ENCODE measurements at regions not wholly inside any gene's neighbourhood (a gene's known extent, or its start where the extent isn't known, plus 50 kb on each side); places are given as distances from the start of the nearest gene placed in this dataset.

DNA sequence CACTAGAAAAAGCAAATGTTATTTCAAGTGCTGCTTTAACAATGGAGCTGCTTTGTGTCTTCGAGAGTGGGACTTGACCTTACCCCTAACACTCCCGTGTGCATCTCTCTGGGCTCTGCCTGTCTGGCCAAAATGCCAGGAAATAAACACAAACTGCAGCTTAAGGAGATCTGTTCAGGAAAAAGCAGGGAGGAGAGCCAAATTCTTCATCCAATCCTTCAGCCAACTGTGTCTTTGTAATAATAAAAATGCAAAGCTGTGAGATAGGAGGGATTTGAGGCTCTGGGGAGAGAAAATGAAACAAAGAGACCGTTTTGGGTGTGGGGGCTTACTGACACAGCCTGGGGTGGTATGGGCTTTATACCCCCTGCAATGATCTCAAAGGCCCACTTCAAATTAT lies 85.8 kb upstream of the WSCD2 start:
- DNase-seq = no peak

- no peak for DNase-seq
Observed at GRCh38 chr12:108043750-108044533, 85.1 kb upstream of the WSCD2 start.

- no peak for DNase-seq
Observed at GRCh38 chr12:108046135-108046534, 83.0 kb upstream of the WSCD2 start.

- no peak for DNase-seq
Observed at GRCh38 chr12:108046650-108047049, 82.4 kb upstream of the WSCD2 start.

DNA sequence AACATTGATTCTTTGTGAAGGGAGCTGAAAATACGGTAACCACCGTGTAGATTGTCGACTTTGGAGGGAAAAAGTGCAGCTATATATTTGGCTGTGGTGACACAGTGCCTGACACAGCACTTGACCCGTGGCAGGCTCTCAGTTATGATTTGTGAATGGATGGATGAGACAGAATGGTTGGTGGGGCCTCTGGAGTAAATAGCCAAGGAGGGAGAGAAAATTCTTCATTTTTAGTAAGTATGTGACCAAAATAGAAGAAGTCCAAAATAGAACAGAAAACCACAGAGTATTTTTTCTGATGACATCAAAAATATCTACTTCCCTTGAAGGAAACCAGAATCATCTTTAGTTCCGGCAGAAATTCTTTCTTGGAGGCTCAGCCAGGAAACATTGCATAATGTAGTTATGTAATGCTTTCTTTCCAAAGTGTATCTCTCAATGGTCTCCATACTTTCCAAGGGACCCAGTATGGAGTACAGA lies 82.0 kb upstream of the WSCD2 start:
- no peak for DNase-seq

DNA sequence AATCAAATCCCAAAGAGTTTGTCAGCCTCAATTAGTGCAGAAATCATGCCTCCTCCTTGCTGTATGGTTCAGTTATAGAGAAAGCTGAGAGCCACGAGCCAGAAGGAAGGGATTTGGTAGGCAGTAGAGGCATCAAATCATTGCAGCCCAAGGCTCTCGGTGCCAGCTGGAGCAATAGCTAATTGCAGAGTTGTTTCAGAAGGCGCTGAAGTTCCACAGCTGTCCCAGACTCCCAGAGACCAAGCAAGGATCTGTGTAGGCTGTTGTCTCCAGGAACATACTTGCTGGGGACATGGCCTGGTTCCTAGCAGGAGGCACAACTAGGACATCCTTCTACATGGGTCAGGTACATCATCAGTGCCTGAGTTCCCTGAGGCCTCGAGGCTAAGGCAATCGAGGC lies 80.4 kb upstream of the WSCD2 start:
- DNase-seq = no peak

DNA sequence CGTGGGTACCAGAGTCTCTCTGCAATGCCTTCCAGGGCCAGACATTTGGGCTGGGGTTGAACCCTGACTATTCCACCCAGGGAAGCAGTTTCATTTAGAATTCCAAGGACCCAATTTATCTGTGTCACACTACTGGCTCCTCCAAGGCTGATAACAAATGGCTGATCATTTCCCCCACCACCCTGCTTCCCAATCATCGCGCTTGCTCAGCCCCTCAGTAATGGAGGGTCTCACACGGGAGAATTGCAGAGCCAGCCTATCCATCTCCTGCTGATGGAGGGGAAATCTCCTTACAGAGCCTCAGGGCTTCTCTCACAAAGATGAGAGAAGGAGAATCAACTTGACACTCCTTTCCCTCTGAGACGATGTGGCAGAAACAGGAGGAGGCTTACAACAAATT lies 78.4 kb upstream of the WSCD2 start:
- no peak for DNase-seq

DNA sequence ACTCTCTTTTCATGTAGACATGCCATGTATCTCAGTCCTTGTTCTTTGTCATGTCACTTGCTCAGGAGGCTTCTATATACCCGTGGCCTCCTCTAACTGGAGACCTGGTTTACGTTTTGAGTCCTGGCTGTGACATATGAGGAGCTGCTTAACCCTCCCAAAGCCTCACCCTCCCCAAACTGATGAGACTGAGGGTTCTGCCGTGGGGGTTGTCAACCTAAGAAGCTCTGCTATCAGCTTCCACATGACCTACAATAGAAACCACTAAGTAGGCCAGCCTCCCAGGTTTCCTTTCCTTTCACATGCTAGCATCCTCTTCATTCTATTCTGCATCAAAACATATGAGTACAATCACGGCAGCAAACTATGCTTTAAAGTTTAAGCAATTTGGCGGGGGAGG lies 76.8 kb upstream of the WSCD2 start:
- no peak for DNase-seq

- DNase-seq = no peak
Observed at GRCh38 chr12:108053512-108053911, 75.6 kb upstream of the WSCD2 start.

DNA sequence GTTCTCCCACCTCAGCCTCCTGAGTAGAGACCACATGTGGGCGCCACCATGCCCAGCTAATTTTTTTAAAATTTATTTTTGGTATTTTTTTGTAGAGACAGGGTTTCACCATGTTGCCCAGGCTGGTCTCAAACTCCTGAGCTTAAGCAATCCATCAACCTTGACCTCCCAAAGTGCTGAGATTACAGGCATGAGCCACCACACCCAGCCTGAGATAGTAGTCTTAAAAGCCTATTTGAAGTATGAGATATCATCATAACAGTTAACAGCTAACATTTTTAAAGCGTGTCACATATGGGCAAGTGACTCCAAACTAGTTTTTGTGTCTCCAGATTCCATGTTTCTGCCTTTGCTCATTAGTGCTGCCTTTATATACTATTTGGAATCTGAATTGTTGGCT lies 74.6 kb upstream of the WSCD2 start:
- no peak for DNase-seq

DNA sequence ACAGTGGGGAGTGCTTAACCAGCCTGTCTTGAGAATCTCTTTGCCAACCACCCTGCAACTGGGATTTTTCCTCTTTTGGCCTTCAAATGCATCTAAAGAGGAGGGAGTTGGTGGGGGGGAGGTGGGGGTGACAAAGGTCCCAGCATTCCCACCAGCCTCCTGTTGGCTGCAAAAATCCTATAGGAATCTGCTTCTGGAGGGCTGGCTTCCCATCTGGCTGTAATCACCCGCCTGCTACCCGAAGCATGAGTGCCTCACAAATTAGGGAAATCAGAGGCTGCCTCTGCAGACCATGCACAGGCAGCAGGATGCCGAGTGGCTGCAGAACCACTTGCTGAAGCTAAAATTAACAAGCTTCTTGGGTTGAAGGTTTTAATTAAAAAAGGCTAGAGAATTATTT lies 73.9 kb upstream of the WSCD2 start:
- DNase-seq = no peak

DNA sequence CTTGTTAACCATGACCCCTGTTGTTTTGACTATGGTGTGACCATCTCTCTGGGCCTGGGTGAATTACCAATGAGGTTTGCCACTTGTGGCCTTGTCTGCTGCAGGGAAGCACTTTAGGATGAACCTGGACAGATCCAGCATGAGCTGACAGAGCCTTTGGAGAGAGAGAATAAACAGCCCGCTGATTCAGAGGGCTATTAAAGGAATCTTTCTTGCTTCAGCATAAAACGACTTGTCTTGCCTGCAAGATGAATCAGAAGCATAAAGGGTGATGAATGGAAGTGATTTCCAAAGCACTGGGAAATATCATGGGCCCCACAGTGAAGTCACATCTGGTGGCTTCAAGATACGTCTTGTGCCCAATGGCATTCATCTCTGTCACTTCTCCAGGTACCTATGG lies 69.0 kb upstream of the WSCD2 start:
- no peak for DNase-seq

DNA sequence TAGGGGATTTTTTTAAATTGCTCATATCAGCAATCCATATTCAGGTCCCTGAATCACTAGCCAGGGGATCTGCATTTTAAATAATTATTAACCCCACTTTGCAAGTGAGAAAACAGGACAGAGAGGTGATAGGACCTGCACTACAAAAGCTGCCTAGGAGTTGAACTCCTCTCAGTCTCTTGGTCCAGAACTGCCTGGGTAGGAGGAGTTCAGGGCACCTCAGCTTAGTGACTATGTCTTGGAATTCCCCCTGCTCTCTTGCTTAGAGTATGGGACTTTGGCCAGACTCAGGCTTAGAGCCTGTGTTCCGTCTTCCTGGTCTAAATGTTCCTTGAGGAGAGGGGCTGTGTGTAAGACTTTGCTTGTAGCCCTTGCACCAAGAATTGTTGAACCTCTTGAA lies 68.2 kb upstream of the WSCD2 start:
- DNase-seq = no peak

GRCh38 chr12:108063192-108063591 lies 65.9 kb upstream of the WSCD2 start:
- DNase-seq = no peak

DNA sequence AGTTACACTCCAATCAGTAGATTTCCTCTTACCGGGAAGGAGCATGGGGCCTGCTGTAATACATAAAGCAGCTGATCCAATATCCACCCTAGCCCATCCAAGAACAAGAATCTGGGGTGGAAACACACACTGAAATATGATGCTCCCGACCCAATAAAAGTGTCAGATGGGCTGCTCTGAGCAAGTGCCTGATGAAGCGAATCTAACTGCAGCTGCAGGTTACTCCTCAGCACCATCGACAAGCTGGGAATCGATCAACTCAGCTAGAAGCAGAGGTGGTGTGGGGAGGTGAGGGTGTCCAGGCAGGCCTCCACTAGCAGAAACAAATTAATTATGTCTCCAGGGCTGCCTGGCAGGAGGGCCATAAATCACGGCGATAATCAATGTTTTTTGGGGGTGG lies 64.0 kb upstream of the WSCD2 start:
- no peak for DNase-seq

DNA sequence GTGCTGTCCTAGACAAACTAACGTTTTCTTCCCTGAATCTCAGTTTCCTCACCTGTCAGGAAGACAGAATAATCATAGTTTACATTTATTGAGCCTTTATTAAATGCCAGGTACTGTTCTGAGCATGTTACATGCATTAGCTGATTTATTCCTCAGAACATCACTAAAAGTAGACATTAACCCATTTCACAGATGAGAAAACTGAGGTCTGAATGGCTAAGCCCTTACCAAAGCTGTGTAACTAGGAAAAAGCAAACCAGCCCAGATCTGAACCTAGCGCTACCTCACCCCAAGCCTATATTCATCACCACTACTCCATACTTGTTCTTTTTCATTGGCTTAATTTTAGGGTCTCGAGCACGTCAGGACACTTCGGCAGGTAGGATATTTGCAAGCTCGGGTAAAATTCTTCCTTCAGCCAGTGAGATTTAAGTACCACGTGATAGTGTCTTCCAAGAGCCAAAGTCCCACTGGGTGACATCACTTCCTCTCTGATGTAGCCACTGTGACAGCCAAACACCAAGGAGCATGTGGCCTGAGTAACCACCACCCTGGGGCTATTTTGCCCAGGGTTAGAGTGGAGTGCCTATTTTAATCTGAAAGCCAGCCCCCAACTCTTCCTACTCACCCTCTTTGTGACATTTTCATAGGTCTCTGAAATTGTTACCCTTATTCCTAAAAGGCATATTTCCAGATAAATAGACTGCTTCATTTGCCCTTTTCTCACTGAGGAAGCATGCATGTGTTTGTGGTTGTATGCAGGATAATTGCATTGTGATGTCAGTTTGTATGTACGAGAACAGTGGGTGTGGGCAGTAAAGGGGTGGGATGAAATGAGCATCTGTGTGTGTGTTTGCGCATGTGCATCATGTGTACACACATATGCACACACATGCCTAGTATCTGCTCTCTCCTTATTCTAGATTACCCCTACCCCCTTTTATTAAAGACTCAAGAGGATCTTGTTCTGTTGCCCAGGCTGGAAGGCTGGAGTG lies 62.2 kb upstream of the WSCD2 start:
- DNase-seq = no peak

- DNase-seq = no peak
Observed at GRCh38 chr12:108069651-108070165, 59.4 kb upstream of the WSCD2 start.

- DNase-seq = no peak
Observed at GRCh38 chr12:108075561-108075960, 53.5 kb upstream of the WSCD2 start.

DNA sequence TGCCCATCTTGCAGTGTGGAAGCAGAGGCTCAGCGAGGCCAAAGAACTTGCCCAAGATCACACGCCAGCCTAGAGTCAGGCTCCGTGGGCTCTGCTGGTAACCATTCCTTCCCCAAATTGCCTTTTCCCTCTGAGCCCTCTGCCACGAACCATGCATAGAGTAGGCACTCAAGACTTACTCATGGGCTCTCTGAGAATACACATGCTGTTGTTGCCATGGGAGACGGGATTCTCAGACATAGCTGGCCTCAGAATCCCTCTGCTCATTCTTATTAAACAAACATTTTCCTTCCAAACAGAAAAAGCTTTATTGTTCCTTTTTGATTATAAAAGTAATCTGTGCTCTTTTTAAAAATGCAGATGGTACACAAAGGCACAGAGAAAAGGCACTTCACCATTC lies 52.5 kb upstream of the WSCD2 start:
- DNase-seq = no peak

- no peak for DNase-seq
Observed at GRCh38 chr12:108078428-108078827, 50.7 kb upstream of the WSCD2 start.
